ENCODE measurements at regions not wholly inside any gene's neighbourhood (a gene's known extent, or its start where the extent isn't known, plus 50 kb on each side); places are given as distances from the start of the nearest gene placed in this dataset.

DNA sequence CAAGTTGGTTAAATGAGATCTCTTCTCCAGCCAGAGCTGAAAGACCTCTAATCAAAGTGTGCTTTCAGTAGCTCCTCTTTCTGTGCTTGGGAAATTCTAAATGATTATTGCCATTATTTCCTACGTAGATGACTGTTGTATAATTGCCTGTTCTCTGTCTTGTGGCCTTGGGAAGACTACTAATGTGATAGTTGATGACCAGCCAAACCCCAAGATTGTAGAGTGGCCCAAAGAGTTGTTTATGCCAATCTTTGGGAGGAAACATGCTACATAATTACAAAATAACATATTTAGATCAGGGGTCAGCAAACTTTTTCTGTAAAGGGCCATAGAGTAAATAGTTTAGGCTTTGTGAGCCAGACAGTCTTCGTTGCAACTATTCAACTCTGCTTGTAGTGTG is 135.1 kb upstream of the DIO2 start:
- Histone ChIP-seq H3K4me1 (ENCODE audit: insufficient read depth, low read length) (no peaks in the 10 kb centered on the region), H2BK20ac (ENCODE audit: low read depth, low read length, poor library complexity, severe bottlenecking) (no peak overlapping the region), H3K4me2 (ENCODE audit: insufficient read depth, insufficient read length, low read length) (no peak overlapping the region), H2BK12ac (ENCODE audit: insufficient read length, low read depth, low read length) (no peak overlapping the region), H2BK5ac (ENCODE audit: insufficient read length, low read length) (no peak overlapping the region), H4K91ac (ENCODE audit: insufficient read length, low read depth, low read length) (no peak overlapping the region), H3K27me3 (ENCODE audit: insufficient read depth, low read length) (no peaks in the 10 kb centered on the region), H3K23me2 (ENCODE audit: insufficient read length, low read depth, low read length, poor library complexity, severe bottlenecking) (no peaks in the 10 kb centered on the region), H3K27ac (ENCODE audit: insufficient read length, low read depth, low read length) (no peak overlapping the region), H3T11ph (ENCODE audit: low read length) (no peak overlapping the region), H3K18ac (ENCODE audit: insufficient read length, low read depth, low read length) (no peak overlapping the region), H2BK120ac (ENCODE audit: low read depth, low read length, poor library complexity, severe bottlenecking) (no peak overlapping the region), H3K4ac (ENCODE audit: low read depth, low read length) (no peak overlapping the region), H3K79me2 (ENCODE audit: insufficient read depth, low read length) (no peaks in the 10 kb centered on the region), H4K5ac (ENCODE audit: insufficient read length, low read depth, low read length) (no peak overlapping the region), H3K9me3 (ENCODE audit: control insufficient read depth, low read depth, low read length) (no peaks in the 10 kb centered on the region), H2BK15ac (ENCODE audit: low read depth, low read length) (no peak overlapping the region), H2AK5ac (ENCODE audit: insufficient read length, low read length) (no peak overlapping the region), H3K9ac (ENCODE audit: extremely low read depth, insufficient read length, low read length) (no peak overlapping the region), H2AFZ (ENCODE audit: low read length) (no peak overlapping the region), H3K79me1 (ENCODE audit: insufficient read depth, low read depth, low read length, poor library complexity, severe bottlenecking) (no peaks in the 10 kb centered on the region), H4K8ac (replicated peaks; ENCODE audit: insufficient read length, low read depth, low read length) (no peak overlapping the region), H3K14ac (ENCODE audit: insufficient read depth, low read length) (no peak overlapping the region), H3K23ac (ENCODE audit: insufficient read length, low read depth, low read length) (no peak overlapping the region), H3K56ac (ENCODE audit: insufficient read length, low read depth, low read length) (no peak overlapping the region), H4K20me1 (ENCODE audit: control insufficient read depth, insufficient read depth, insufficient read length) (no peaks in the 10 kb centered on the region)
- Mint-ChIP-seq H3K27me3 (ENCODE audit: low read depth) (no peaks in the 10 kb centered on the region), H3K36me3 (ENCODE audit: insufficient read depth in 1 of 3, low read depth in 3 of 3) (no peaks in the 10 kb centered on the region), H3K4me1 (peaks cover 2 to 6% of the 10 kb centered on the region in 2 experiments; a peak in 3 of 4 replicates), H3K27ac (no peak overlapping the region), H3K9me3 (no peaks in the 10 kb centered on the region), H3K4me3 (no peak overlapping the region)
- no peak for DNase-seq
- TF ChIP-seq, protein P1, sequence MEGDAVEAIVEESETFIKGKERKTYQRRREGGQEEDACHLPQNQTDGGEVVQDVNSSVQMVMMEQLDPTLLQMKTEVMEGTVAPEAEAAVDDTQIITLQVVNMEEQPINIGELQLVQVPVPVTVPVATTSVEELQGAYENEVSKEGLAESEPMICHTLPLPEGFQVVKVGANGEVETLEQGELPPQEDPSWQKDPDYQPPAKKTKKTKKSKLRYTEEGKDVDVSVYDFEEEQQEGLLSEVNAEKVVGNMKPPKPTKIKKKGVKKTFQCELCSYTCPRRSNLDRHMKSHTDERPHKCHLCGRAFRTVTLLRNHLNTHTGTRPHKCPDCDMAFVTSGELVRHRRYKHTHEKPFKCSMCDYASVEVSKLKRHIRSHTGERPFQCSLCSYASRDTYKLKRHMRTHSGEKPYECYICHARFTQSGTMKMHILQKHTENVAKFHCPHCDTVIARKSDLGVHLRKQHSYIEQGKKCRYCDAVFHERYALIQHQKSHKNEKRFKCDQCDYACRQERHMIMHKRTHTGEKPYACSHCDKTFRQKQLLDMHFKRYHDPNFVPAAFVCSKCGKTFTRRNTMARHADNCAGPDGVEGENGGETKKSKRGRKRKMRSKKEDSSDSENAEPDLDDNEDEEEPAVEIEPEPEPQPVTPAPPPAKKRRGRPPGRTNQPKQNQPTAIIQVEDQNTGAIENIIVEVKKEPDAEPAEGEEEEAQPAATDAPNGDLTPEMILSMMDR (conservative IDR thresholded peaks at IDR 0.05), result no peak
- WGBS (ENCODE audit: extremely low coverage, insufficient read length, low lambda C conversion rate), result no CpG with 5 or more reads among the region's 2 CpGs

Data from H9 (cell line).